Mucosa of rectum (tissue), 2 donors: ENCODE measurements at regions not wholly inside any gene's neighbourhood (a gene's known extent, or its start where the extent isn't known, plus 50 kb on each side); places are given as distances from the start of the nearest gene placed in this dataset.

Experiments
- H3K27ac ChIP-seq, 2 donors: one replicate each; pipeline ENCODE4 v1.7.0; 2013; ENCODE audit warnings: inconsistent platforms in 2 of 2, low read depth in 2 of 2, low read length in 2 of 2
- H3K27me3 ChIP-seq, 2 donors: one replicate each; pipeline ENCODE4 v1.7.0; 2013; ENCODE audit warnings: low read length in 2 of 2; ENCODE audit not compliant: control insufficient read depth in 2 of 2, insufficient read depth in 2 of 2
- H3K36me3 ChIP-seq, 2 donors: one replicate each; pipeline ENCODE4 v1.7.0; 2013; ENCODE audit warnings: low read length in 2 of 2; ENCODE audit not compliant: control insufficient read depth in 2 of 2, insufficient read depth in 2 of 2
- H3K4me1 ChIP-seq, 2 donors: one replicate each; pipeline ENCODE4 v1.7.0; 2013; ENCODE audit warnings: low read length in 2 of 2, mild to moderate bottlenecking in 1 of 2; ENCODE audit not compliant: control insufficient read depth in 2 of 2, insufficient read depth in 2 of 2
- H3K4me3 ChIP-seq, 2 donors: one replicate each; pipeline ENCODE4 v1.7.0; 2013; ENCODE audit warnings: low read length in 2 of 2
- H3K9ac ChIP-seq, 2 donors: one replicate each; pipeline ENCODE4 v1.7.0; 2013; ENCODE audit warnings: low read length in 2 of 2, low read depth in 1 of 2, mild to moderate bottlenecking in 1 of 2
- H3K9me3 ChIP-seq, 2 donors: one replicate each; pipeline ENCODE4 v1.7.0; 2013; ENCODE audit warnings: low read length in 2 of 2; ENCODE audit not compliant: control insufficient read depth in 2 of 2
- donor health status: healthy.
- donor health status: Normal muscosa, but diverticular disease.

- Histone ChIP-seq H3K9ac (no peak overlapping the region), H3K4me3 (no peak overlapping the region), H3K27ac (no peak overlapping the region), H3K36me3 (no peaks in the 10 kb centered on the region), H3K27me3 (peaks cover 0 to 3% of the 10 kb centered on the region in 2 donors), H3K9me3 (no peaks in the 10 kb centered on the region), H3K4me1 (no peaks in the 10 kb centered on the region)
Observed at GRCh38 chr2:120496759-120497158, 150.8 kb downstream of the INHBB start.

- peaks cover 0 to 3% of the 10 kb centered on the region in 2 donors for H3K27me3 ChIP-seq
- H3K36me3 ChIP-seq = no peaks in the 10 kb centered on the region
- no peak overlapping the region for H3K9ac ChIP-seq
- no peaks in the 10 kb centered on the region for H3K9me3 ChIP-seq
- H3K4me1 ChIP-seq = no peaks in the 10 kb centered on the region
- H3K4me3 ChIP-seq = no peak overlapping the region
- no peak overlapping the region for H3K27ac ChIP-seq
Observed at GRCh38 chr2:120497261-120497977, 151.5 kb downstream of the INHBB start.

- Histone ChIP-seq H3K27ac (no peak overlapping the region), H3K9me3 (no peaks in the 10 kb centered on the region)
Observed at GRCh38 chr2:120498121-120498520, 152.2 kb downstream of the INHBB start.

GRCh38 chr2:120498576-120499394, 152.8 kb downstream of the INHBB start:
- no peak overlapping the region for H3K4me3 ChIP-seq
- H3K9me3 ChIP-seq = no peaks in the 10 kb centered on the region
- no peak overlapping the region for H3K27ac ChIP-seq
- H3K9ac ChIP-seq = no peak overlapping the region
- H3K4me1 ChIP-seq = no peaks in the 10 kb centered on the region
- H3K36me3 ChIP-seq = no peaks in the 10 kb centered on the region
- H3K27me3 ChIP-seq = peaks cover 3% of the 10 kb centered on the region in 2 donors

More at GRCh38 chr2:120498121-120498520, 152.2 kb downstream of the INHBB start:
- Histone ChIP-seq H3K36me3 (no peaks in the 10 kb centered on the region), H3K9ac (no peak overlapping the region), H3K4me3 (no peak overlapping the region), H3K27me3 (peaks cover 1 to 3% of the 10 kb centered on the region in 2 donors), H3K4me1 (no peaks in the 10 kb centered on the region)

- Histone ChIP-seq H3K4me3 (no peak overlapping the region), H3K9me3 (no peaks in the 10 kb centered on the region), H3K27me3 (peaks cover 3% of the 10 kb centered on the region in 2 donors), H3K27ac (no peak overlapping the region), H3K9ac (no peak overlapping the region), H3K4me1 (no peaks in the 10 kb centered on the region), H3K36me3 (no peaks in the 10 kb centered on the region)
Observed at GRCh38 chr2:120499784-120500495, 154.0 kb downstream of the INHBB start.

- Histone ChIP-seq H3K27me3 (peaks cover 3% of the 10 kb centered on the region in 2 donors), H3K4me3 (no peak overlapping the region), H3K4me1 (no peaks in the 10 kb centered on the region), H3K9me3 (no peaks in the 10 kb centered on the region), H3K27ac (no peak overlapping the region), H3K36me3 (no peaks in the 10 kb centered on the region), H3K9ac (no peak overlapping the region)
Observed at GRCh38 chr2:120501591-120501990, 155.7 kb downstream of the INHBB start.

- no peak overlapping the region for H3K27ac ChIP-seq
- H3K4me3 ChIP-seq = no peak overlapping the region
- peaks cover 3 to 6% of the 10 kb centered on the region in 2 donors for H3K27me3 ChIP-seq
- no peaks in the 10 kb centered on the region for H3K9me3 ChIP-seq
- no peaks in the 10 kb centered on the region for H3K4me1 ChIP-seq
- H3K9ac ChIP-seq = no peak overlapping the region
- H3K36me3 ChIP-seq = no peaks in the 10 kb centered on the region
Observed at GRCh38 chr2:120502357-120502756, 156.4 kb downstream of the INHBB start.

GRCh38 chr2:120502761-120503160, 156.8 kb downstream of the INHBB start:
- Histone ChIP-seq H3K9me3 (no peaks in the 10 kb centered on the region), H3K27ac (no peak overlapping the region), H3K4me3 (no peak overlapping the region), H3K36me3 (no peaks in the 10 kb centered on the region), H3K9ac (no peak overlapping the region), H3K27me3 (peaks cover 3 to 6% of the 10 kb centered on the region in 2 donors), H3K4me1 (no peaks in the 10 kb centered on the region)

GRCh38 chr2:120503206-120503792, 157.4 kb downstream of the INHBB start:
- H3K4me1 ChIP-seq = no peaks in the 10 kb centered on the region
- peaks cover 3 to 6% of the 10 kb centered on the region in 2 donors for H3K27me3 ChIP-seq
- H3K9me3 ChIP-seq = no peaks in the 10 kb centered on the region
- H3K27ac ChIP-seq = no peak overlapping the region
- H3K36me3 ChIP-seq = no peaks in the 10 kb centered on the region
- no peak overlapping the region for H3K4me3 ChIP-seq
- H3K9ac ChIP-seq = no peak overlapping the region
